WERI-Rb-1 (cell line): ENCODE measurements at regions not wholly inside any gene's neighbourhood (a gene's known extent, or its start where the extent isn't known, plus 50 kb on each side); places are given as distances from the start of the nearest gene placed in this dataset.
"Not testable (repeated sequence)": the region's sequence is repeated elsewhere in the genome, so short reads cannot be mapped to it uniquely, and the experiment has no call there.

ENCODE experiments used
- DNase-seq: peaks from one replicate; pipeline ENCODE4 v3.0.0-alpha.2; 2020
- H3K27ac ChIP-seq: fragments of 250-450 bp; sonication (Bioruptor Pico); 2 replicates; pipeline ENCODE4 v1.5.1; 2020; ENCODE audit warnings: mild to moderate bottlenecking, moderate library complexity
- H3K27me3 ChIP-seq: fragments of 250-450 bp; sonication (Bioruptor Pico); 2 replicates; pipeline ENCODE4 v1.5.1; 2021; ENCODE audit warnings: mild to moderate bottlenecking, low read depth, moderate library complexity; ENCODE audit not compliant: insufficient read depth, severe bottlenecking
- H3K36me3 ChIP-seq: fragments of 250-450 bp; sonication (Bioruptor Pico); 2 replicates; pipeline ENCODE4 v1.5.1; 2020; ENCODE audit warnings: mild to moderate bottlenecking, moderate library complexity
- H3K4me3 ChIP-seq: 2 replicates; pipeline ENCODE4 v1.5.1; 2011; ENCODE audit warnings: low read depth, mild to moderate bottlenecking, control low read depth, low read length
- H3K9me3 ChIP-seq: fragments of 250-450 bp; sonication (Bioruptor Pico); 2 replicates; pipeline ENCODE4 v1.5.1; 2021; ENCODE audit warnings: mild to moderate bottlenecking, moderate library complexity; ENCODE audit not compliant: severe bottlenecking
- TF ChIP-seq, protein P1 (sequence below): IDR thresholded peaks from 2 replicates; pipeline ENCODE4 v1.5.1; 2011; ENCODE audit warnings: low read depth, mild to moderate bottlenecking, control low read depth, inconsistent platforms, low read length

DNA sequence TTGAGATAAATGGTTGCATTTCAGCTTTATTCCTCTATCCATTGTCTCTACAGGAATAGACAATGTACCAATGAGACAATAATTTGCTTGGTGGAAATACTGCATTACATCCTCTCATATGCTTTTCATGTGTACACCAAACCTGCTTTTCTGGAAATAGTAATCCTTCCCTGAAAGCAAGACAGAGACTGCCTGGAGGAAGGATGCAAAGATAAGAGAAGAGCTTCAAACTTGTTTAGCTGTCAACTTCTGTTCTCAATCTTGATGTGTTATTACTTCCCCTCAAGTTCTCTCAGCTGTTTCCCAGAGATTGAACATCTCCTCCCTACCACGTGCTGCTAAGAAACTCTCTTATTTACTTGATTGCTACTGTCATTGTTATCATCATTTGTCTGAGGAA, 1125.4 kb upstream of the TMPRSS15 start:
- Histone ChIP-seq H3K27me3 (peaks cover 16% of the 10 kb centered on the region), H3K36me3 (no peaks in the 10 kb centered on the region), H3K9me3 (no peaks in the 10 kb centered on the region), H3K27ac (no peak overlapping the region), H3K4me3 (no peak overlapping the region)
- TF ChIP-seq, protein P1, sequence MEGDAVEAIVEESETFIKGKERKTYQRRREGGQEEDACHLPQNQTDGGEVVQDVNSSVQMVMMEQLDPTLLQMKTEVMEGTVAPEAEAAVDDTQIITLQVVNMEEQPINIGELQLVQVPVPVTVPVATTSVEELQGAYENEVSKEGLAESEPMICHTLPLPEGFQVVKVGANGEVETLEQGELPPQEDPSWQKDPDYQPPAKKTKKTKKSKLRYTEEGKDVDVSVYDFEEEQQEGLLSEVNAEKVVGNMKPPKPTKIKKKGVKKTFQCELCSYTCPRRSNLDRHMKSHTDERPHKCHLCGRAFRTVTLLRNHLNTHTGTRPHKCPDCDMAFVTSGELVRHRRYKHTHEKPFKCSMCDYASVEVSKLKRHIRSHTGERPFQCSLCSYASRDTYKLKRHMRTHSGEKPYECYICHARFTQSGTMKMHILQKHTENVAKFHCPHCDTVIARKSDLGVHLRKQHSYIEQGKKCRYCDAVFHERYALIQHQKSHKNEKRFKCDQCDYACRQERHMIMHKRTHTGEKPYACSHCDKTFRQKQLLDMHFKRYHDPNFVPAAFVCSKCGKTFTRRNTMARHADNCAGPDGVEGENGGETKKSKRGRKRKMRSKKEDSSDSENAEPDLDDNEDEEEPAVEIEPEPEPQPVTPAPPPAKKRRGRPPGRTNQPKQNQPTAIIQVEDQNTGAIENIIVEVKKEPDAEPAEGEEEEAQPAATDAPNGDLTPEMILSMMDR = no peak
- DNase-seq = no peak

DNA sequence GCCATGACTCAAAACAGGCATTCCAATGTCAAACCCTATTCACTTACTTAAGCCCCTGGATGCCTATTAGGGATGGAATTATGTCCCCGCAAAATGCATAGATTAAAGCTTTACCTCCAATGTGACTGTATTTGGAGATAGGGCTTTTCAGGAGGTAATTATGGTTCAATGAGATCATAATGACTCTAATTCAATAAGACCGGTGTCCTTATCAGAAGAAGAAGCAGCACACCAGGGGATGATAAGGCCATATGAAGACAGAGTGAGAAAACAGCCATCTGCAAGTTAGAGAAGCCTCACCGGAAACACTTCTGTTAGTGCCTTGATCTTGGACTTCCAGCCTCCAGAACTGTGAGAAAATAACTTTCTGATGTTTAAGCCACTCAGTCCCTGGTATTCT, 1131.8 kb upstream of the TMPRSS15 start:
- DNase-seq = no peak
- no peak overlapping the region for H3K27ac ChIP-seq
- no peak overlapping the region for H3K4me3 ChIP-seq
- no peaks in the 10 kb centered on the region for H3K9me3 ChIP-seq
- H3K36me3 ChIP-seq = no peaks in the 10 kb centered on the region
- peaks cover 25% of the 10 kb centered on the region for H3K27me3 ChIP-seq
- TF ChIP-seq, protein P1 = no peak

DNA sequence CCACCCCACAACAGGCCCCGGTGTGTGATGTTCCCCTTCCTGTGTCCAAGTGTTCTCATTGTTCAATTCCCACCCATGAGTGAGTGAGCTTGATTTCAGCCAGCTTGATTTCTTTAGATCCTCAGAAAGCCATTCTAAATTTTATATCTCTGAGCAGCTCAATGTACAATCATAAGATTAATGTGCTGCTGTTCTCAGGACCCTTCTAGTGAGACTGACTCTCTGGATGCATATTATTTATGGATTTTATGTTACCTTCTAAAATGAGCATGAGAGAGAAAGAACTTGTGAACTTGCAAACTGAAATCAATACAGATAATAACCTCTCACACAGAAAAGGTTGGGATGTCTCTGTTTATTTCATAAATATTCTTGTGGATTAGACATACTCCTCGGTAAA, 1133.5 kb upstream of the TMPRSS15 start:
- Histone ChIP-seq H3K9me3 (no peaks in the 10 kb centered on the region), H3K4me3 (no peak overlapping the region), H3K27ac (no peak overlapping the region), H3K36me3 (no peaks in the 10 kb centered on the region), H3K27me3 (peaks cover 17% of the 10 kb centered on the region)
- TF ChIP-seq, protein P1 = no peak
- no peak for DNase-seq

DNA sequence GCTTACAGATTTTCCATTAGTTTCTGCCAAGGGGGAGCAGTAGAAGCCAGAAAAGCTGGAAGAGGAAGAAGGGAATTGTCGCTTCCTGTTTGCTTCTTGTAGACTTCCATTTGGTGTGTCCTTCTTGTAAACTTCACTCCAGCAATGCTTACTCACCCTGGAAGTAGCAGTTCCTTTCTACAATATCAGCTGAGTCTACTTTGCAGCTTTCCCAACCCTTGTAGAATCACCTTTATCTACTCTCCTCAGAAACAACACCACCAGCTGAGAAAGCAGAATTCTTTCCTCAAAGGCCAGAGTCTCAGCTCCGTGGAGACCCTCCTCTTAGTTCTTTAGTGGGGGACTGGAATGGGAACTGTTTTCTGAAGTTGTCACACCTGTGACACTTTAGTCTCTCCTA, 1136.7 kb upstream of the TMPRSS15 start:
- H3K27me3 ChIP-seq = peaks cover 22% of the 10 kb centered on the region
- TF ChIP-seq, protein P1 = no peak
- no peaks in the 10 kb centered on the region for H3K36me3 ChIP-seq
- H3K27ac ChIP-seq = no peak overlapping the region
- H3K9me3 ChIP-seq = no peaks in the 10 kb centered on the region
- DNase-seq = no peak
- no peak overlapping the region for H3K4me3 ChIP-seq

DNA sequence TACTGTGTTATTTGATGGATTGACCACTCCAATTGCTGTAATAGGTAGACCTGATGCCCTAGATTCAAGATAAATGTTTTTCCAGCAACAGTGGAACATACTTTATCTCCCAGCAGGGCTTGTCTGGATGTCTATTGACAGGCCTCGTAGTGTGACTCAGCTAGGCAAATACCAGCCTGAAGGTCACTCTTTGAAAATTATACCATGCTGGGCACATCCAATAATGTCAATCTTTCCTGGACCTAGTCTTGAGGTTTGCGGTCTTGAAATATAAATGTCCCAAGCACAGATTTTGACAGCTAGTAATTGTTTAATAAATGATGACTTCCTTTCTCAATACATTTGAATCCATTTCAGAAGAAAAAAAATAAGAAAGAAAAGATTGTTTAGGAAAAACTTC, 1138.0 kb upstream of the TMPRSS15 start:
- DNase-seq = no peak
- Histone ChIP-seq H3K27ac (no peak overlapping the region), H3K36me3 (no peaks in the 10 kb centered on the region), H3K9me3 (no peaks in the 10 kb centered on the region), H3K27me3 (peaks cover 22% of the 10 kb centered on the region), H3K4me3 (no peak overlapping the region)
- TF ChIP-seq, protein P1 = no peak

DNA sequence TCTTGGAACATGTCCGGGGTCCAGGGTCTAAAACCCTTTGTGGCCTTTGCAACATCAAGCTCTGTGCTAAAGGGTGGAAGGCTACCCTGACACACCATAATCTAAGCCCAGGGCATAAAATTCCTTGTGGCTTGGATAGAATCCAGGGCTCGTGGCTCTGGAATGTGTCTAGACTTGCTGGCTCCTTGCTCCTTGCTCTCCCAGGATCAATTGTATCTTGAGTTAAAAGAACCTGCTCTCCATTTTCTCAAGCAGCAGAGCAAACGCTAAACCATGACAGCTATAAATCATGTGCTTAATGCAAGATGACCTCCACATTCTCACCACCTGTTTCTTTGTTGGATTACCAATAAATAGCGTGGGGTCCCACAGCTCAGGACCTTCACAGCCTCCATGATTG, 1140.9 kb upstream of the TMPRSS15 start:
- not testable (repeated sequence) for H3K27ac ChIP-seq, DNase-seq, H3K36me3 ChIP-seq, H3K4me3 ChIP-seq, H3K9me3 ChIP-seq
- H3K27me3 ChIP-seq = peaks cover 19% of the 10 kb centered on the region
